HG03064 (cell line): ENCODE measurements at regions not wholly inside any gene's neighbourhood (a gene's known extent, or its start where the extent isn't known, plus 50 kb on each side); places are given as distances from the start of the nearest gene placed in this dataset.
"Not testable (repeated sequence)": the region's sequence is repeated elsewhere in the genome, so short reads cannot be mapped to it uniquely, and the experiment has no call there.

Experiments used
- ATAC-seq: cut with Tn5 transposase; IDR thresholded peaks from one replicate; pipeline ENCODE4 v1.9.1; 2021; ENCODE audit warnings: low read depth; ENCODE audit not compliant: unreplicated experiment

GRCh38 chr10:64733980-64734379, 1212.8 kb downstream of the REEP3 start:
- ATAC-seq, result no peak

- ATAC-seq, result no peak
Observed at GRCh38 chr10:64738462-64738861, 1217.3 kb downstream of the REEP3 start.

GRCh38 chr10:64745565-64745964, 1224.4 kb downstream of the REEP3 start:
- ATAC-seq, result no peak

GRCh38 chr10:64750672-64751071, 1229.5 kb downstream of the REEP3 start:
- no peak for ATAC-seq

GRCh38 chr10:64753516-64753915, 1232.3 kb downstream of the REEP3 start:
- ATAC-seq, result no peak

- ATAC-seq, result no peak
Observed at GRCh38 chr10:64760371-64760770, 1239.2 kb downstream of the REEP3 start.

GRCh38 chr10:64762861-64763260, 1241.7 kb downstream of the REEP3 start:
- ATAC-seq, result no peak

GRCh38 chr10:64765498-64765897, 1244.3 kb downstream of the REEP3 start:
- ATAC-seq, result no peak

GRCh38 chr10:64771253-64772050, 1250.3 kb downstream of the REEP3 start:
- ATAC-seq, result no peak

GRCh38 chr10:64773357-64773756, 1252.2 kb downstream of the REEP3 start:
- ATAC-seq, result no peak

GRCh38 chr10:64784451-64784850, 1263.2 kb downstream of the REEP3 start:
- ATAC-seq, result not testable (repeated sequence)

- no peak for ATAC-seq
Observed at GRCh38 chr10:64785816-64786215, 1264.6 kb downstream of the REEP3 start.

GRCh38 chr10:64786989-64787388, 1265.8 kb downstream of the REEP3 start:
- no peak for ATAC-seq

- ATAC-seq, result no peak
Observed at GRCh38 chr10:64795847-64796246, 1274.6 kb downstream of the REEP3 start.

- ATAC-seq, result no peak
Observed at GRCh38 chr10:64798297-64798696, 1277.1 kb downstream of the REEP3 start.

- not testable (repeated sequence) for ATAC-seq
Observed at GRCh38 chr10:64808233-64808632, 1287.0 kb downstream of the REEP3 start.

GRCh38 chr10:64810046-64810445, 1288.8 kb downstream of the REEP3 start:
- ATAC-seq, result not testable (repeated sequence)

- no peak for ATAC-seq
Observed at GRCh38 chr10:64813391-64813790, 1292.2 kb downstream of the REEP3 start.

- ATAC-seq, result no peak
Observed at GRCh38 chr10:64814201-64814600, 1293.0 kb downstream of the REEP3 start.

- ATAC-seq, result no peak
Observed at GRCh38 chr10:64829888-64830412, 1308.7 kb downstream of the REEP3 start.

GRCh38 chr10:64830869-64831268, 1309.7 kb downstream of the REEP3 start:
- ATAC-seq, result no peak

GRCh38 chr10:64840341-64840740, 1319.1 kb downstream of the REEP3 start:
- ATAC-seq, result no peak
